ENCODE measurements at regions not wholly inside any gene's neighbourhood (a gene's known extent, or its start where the extent isn't known, plus 50 kb on each side); places are given as distances from the start of the nearest gene placed in this dataset.
"Not testable (repeated sequence)": the region's sequence is repeated elsewhere in the genome, so short reads cannot be mapped to it uniquely, and the experiment has no call there.

DNA sequence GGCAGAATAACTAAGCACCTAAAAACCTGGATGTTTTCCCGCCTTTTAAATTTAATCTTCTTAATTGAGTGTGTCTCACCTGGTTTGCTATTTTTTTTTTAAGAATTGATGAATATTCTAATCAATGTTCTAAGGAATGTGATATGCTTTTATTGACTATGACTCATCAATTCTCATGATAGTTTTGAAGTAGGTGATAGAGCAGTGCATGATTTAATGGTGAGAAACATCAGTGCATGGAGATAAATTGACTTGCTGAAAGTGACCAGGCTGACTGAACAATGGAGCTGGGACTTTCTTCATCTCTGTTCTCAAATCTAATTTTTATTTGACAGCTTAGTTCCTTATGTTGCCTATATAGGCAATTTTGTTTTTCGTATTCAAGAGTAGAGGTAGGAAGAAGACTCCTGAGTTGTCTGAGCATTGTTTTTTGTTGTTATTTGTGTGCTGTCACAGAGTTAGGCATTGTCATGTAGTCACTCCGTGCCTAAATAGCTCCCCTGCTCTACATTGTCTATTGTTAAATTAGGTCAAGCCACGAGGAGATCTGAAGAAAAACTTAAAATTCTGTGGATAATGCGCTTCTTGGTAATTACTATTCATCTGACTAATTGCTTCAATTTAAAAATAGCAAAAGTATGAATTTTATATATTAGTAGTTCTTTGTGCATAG, 59.0 kb upstream of the NUTM2F start:
- H3K4me1 Mint-ChIP-seq: peaks cover 26 to 41% of the 10 kb centered on the region in 2 donors
- H3K9me3 Mint-ChIP-seq; H3K27me3 Mint-ChIP-seq (ENCODE audit: low read depth in 3 of 3); H3K4me3 Mint-ChIP-seq; H3K36me3 Mint-ChIP-seq; H3K27ac Mint-ChIP-seq; DNase-seq: not testable (repeated sequence)

DNA sequence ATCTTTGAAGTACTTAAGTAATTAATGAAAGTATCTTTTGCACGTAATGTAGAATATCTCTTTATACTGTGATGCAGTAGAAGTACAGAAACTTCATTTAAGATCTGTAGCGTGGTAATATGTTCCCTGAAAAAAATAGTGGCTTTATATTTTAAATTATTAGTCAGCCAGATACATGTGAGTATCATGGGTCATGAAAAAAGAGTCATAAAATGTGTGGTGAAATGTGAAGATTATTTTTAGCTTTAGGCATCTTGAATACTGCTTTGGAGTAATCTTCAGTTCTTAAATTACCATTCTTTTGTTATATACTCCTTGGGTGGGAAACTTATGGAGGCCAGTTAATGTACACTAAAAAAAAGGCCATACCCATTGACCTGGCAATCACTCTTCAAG, 59.6 kb upstream of the NUTM2F start:
- peaks cover 26 to 41% of the 10 kb centered on the region in 2 donors for H3K4me1 Mint-ChIP-seq

DNA sequence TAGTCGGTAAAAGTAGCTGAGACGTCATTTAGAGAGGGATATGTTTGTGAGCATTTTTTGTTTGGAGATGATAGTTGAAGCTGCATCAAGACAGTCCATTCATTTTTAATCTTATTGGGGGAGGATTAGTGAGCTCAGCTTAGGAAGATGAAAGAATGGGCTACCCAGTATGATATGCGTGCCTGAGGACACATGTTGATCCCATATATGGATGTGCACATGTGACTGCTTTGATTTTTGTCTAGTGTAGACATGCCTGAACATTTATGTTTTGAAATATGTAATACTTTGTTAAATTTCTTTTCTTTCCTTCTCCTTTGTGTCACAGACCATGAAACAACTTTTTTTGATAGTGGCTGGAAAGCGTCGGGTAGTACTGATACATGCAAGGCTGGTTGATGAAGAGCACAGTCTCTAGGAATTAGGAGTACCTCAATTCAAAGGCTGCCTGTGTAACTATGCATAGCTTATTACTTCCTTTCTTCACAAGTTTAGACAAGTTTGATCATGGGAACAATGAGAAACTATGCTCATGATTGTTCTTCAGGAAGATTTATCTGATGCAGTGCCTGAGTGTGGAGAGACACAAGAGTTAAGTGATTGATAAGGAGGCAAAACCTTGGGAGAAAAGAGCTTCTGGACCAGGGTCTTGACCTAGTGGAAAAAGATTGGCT, 62.1 kb upstream of the NUTM2F start:
- not testable (repeated sequence) for H3K27me3 Mint-ChIP-seq (ENCODE audit: low read depth in 3 of 3); H3K9me3 Mint-ChIP-seq; H3K36me3 Mint-ChIP-seq; DNase-seq; H3K4me3 Mint-ChIP-seq; H3K27ac Mint-ChIP-seq
- peaks cover 25 to 39% of the 10 kb centered on the region in 2 donors for H3K4me1 Mint-ChIP-seq

More for the DNA sequence above, 59.6 kb upstream of the NUTM2F start:
- not testable (repeated sequence) for DNase-seq; H3K36me3 Mint-ChIP-seq; H3K9me3 Mint-ChIP-seq; H3K27me3 Mint-ChIP-seq (ENCODE audit: low read depth in 3 of 3); H3K4me3 Mint-ChIP-seq
- H3K27ac Mint-ChIP-seq: peak overlapping the region in 1 of 6 donors; percentile 14

DNA sequence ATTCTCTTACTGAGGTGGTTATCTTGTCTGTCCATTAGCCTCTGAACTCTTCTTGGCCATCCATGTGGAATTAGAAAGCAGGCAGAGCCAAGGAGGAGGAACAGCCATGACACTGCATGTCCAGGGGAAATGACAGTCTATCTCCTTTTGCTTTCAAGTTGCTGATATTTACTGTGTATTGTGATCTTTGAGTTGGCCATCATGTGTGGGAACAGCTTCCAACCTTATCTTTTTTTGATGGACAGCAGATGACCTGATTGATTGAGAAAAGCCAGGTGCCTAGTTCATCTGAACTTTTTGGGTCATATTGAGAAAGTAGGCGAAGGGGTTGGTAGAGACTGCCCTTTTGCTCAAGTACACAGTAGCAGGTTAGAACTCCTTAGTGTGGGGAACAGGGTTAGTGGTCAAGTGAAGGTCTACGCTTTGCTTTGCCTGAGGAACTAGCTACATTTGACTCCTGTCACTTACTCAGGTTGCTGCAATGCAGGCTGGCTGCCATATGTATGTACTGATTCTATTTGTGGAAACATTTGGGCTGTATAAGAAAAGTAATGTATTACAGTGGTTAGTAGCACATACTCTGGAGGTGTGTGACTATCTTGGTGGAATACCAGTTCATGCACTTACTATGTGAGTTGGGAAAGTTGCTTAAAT, 64.7 kb upstream of the NUTM2F start:
- not testable (repeated sequence) for DNase-seq; H3K27ac Mint-ChIP-seq; H3K4me3 Mint-ChIP-seq; H3K27me3 Mint-ChIP-seq (ENCODE audit: low read depth in 3 of 3); H3K36me3 Mint-ChIP-seq; H3K9me3 Mint-ChIP-seq
- peaks cover 12 to 34% of the 10 kb centered on the region in 2 donors for H3K4me1 Mint-ChIP-seq

DNA sequence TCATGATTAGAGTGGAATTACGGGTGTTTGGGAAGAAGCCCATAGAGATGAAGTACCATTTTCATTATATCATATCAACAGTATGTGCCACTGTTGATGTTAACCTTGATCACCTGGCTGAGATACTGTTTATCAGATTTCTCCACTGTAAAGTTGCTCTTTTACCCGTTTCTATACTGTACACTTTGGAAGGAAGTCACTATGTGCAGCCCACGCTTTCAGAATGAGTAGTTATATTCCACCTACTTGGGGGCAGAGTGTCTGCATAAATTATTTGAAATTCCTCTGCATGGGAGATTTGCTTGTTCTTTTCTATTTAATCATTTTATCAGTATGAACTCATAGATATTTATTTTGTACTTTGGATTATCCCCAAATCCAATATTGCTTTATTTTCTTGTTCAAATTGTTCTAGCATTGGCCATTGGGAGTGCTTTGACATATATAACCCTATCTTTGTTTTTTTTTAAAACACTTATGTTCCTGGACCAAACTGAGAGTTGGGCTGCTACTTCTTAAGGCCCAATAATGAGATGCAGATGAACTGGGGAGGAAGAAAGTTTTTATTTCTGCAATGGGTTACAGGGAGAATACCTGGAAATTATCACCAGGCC, 69.4 kb upstream of the NUTM2F start:
- not testable (repeated sequence) for H3K9me3 Mint-ChIP-seq; H3K4me3 Mint-ChIP-seq; H3K27me3 Mint-ChIP-seq (ENCODE audit: low read depth in 3 of 3); H3K36me3 Mint-ChIP-seq; DNase-seq
- Mint-ChIP-seq H3K4me1 (peaks cover 10 to 27% of the 10 kb centered on the region in 2 donors), H3K27ac (peak overlapping the region in 1 of 6 donors; percentile 30)

DNA sequence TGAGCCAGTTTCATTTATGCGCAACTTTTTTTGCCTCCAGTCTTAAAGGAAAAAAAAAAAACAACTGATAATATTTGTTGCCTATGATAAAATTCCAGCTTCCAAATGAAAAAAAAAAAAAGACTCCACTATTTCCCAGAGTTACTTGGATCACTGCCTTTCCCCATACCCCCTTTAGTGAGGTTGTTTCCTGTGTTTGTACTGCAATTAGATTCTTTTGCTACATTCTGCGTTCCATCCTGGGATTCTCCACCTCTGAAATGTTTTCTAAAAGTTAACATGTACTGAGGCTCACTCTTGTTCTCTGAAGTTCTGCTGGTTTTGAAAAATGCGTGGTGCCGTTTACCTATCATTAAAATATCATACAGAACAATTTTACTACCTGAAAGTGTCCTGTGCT, 72.0 kb upstream of the NUTM2F start:
- H3K4me3 Mint-ChIP-seq; H3K36me3 Mint-ChIP-seq; H3K9me3 Mint-ChIP-seq; H3K27ac Mint-ChIP-seq; DNase-seq; H3K27me3 Mint-ChIP-seq (ENCODE audit: low read depth in 3 of 3): not testable (repeated sequence)
- peaks cover 15 to 32% of the 10 kb centered on the region in 2 donors for H3K4me1 Mint-ChIP-seq

DNA sequence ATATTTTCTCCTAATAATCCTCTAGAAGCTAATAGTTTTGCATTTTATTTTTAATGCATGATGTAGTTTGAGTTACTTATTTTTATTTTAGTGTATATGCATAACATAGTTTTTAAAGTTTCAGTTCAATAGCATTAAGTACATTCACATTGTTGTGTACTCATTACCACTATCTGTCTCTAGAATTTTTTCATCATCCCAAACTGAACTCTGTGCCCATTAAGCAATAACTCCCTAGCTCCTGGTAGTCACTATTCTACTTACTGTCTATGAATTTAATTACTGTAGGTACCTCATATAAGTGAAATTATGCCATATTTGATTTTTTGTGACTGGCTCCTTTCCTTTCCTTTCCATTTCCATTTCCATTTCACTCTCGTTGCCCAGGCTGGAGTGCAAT, 74.4 kb upstream of the NUTM2F start:
- not testable (repeated sequence) for H3K27me3 Mint-ChIP-seq (ENCODE audit: low read depth in 3 of 3)

DNA sequence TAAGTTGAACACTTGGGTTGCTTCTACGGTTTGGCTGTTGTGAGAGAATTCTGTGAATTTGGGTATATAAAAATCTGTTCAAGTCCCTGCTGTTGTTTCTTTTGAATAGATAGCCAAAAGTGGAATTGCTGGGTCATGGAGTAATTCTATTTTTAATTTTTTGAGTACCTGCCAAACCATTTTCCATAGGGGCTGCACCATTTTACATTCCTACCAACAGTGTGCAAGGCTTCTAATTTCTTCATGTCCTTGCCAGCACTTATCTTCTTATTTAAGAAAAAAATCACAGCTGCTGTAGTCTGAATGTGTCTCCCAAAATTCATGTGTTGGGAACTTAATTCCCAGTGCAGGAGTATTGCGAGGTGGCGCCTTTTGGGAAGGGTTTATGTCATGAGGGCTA, 75.1 kb upstream of the NUTM2F start:
- H3K36me3 Mint-ChIP-seq; H3K9me3 Mint-ChIP-seq; H3K27ac Mint-ChIP-seq; H3K27me3 Mint-ChIP-seq (ENCODE audit: low read depth in 3 of 3); DNase-seq; H3K4me3 Mint-ChIP-seq: not testable (repeated sequence)
- peaks cover 14 to 18% of the 10 kb centered on the region in 2 donors for H3K4me1 Mint-ChIP-seq

More for the DNA sequence above, 74.4 kb upstream of the NUTM2F start:
- H3K4me1 Mint-ChIP-seq: peaks cover 13 to 21% of the 10 kb centered on the region in 2 donors
- not testable (repeated sequence) for DNase-seq, H3K36me3 Mint-ChIP-seq, H3K9me3 Mint-ChIP-seq, H3K27ac Mint-ChIP-seq, H3K4me3 Mint-ChIP-seq

DNA sequence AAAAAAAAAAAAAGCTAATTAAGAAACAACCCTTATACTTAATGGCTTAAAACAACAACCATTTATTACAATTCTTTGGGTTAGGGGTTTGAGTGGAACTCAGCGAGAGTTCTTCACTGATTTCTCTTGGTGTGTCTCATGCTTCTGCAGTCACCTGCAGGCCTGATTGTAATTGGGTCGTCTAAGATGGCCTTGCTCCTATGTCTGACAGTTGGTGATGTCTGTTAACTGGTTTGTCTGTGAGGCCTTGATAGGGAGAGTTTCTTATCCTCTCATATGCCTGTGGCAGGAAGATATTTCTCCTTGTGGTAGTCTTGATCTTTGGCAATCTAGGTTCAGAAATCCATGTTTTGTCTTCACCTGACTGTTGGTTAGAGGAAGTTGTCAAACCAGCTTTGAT, 85.2 kb upstream of the NUTM2F start:
- not testable (repeated sequence) for H3K4me3 Mint-ChIP-seq; H3K36me3 Mint-ChIP-seq; DNase-seq; H3K27me3 Mint-ChIP-seq (ENCODE audit: low read depth in 3 of 3); H3K9me3 Mint-ChIP-seq
- Mint-ChIP-seq H3K27ac (peak overlapping the region in 1 of 6 donors; percentile 10), H3K4me1 (peaks cover 38 to 52% of the 10 kb centered on the region in 2 donors)

DNA sequence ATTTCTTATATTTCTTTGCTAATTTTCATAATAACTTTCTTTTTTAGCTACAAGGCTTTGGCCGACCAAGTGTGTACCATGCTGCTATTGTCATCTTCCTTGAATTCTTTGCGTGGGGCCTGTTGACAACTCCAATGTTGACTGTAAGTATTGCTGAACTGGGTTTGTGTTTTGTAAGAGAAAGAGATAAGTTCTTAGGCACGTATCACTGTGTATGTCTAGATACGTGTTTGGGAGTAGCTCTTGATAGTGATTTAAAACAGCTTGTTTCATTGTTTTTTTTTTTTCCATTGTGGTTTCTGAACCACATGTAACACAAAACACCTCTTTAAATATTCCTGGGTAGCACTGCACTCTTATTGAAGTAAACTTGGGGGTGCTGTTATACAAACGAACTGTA, 86.7 kb upstream of the NUTM2F start:
- H3K9me3 Mint-ChIP-seq; DNase-seq; H3K27me3 Mint-ChIP-seq (ENCODE audit: low read depth in 3 of 3); H3K36me3 Mint-ChIP-seq: not testable (repeated sequence)
- peak overlapping the region in 1 of 5 donors; percentile 2 for H3K4me3 Mint-ChIP-seq
- peaks cover 32 to 41% of the 10 kb centered on the region in 2 donors for H3K4me1 Mint-ChIP-seq
- peak overlapping the region in 5 of 6 donors; percentile 11 to 74 (median 49) for H3K27ac Mint-ChIP-seq

DNA sequence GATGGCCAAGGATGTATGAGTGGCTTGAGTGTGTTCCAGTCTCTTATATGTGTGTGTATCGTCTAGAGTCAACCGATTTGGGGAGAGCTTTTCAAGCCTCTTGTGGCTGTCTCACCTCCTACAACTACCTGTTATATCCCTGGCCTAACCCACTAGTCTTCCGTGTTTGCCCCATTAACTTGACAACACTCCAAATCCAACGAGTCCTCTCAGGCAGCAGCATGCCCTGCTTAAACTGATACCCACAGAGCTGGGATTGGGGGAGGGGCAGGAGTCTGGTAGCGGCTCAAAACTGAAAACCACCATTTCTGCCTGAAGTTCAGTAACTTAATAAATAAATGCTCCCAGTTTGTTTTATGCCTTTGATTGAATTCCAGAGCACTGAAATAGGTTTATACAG, 91.7 kb upstream of the NUTM2F start:
- not testable (repeated sequence) for H3K27me3 Mint-ChIP-seq (ENCODE audit: low read depth in 3 of 3); H3K36me3 Mint-ChIP-seq; DNase-seq; H3K4me3 Mint-ChIP-seq; H3K9me3 Mint-ChIP-seq; H3K4me1 Mint-ChIP-seq
- H3K27ac Mint-ChIP-seq: peak overlapping the region in 1 of 6 donors; percentile 5

DNA sequence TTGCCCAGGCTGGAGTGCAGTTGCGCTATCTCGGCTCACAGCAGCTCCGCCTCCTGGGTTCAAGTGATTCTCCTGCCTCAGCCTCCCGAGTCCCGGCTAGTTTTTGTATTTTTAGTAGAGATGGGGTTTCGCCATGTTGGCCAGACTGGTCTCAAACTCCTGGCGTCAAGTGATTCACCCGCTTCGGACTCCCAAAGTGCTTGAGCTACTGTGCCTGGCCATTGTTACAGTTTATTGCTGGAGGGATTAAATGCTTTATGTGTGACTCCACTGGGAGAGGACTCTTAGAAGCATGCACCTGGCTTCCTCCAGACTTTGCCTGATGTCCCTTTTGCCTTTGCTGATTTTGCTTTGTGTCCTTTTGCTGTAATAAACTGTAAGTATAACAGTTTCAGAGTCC, 93.5 kb upstream of the NUTM2F start:
- H3K4me3 Mint-ChIP-seq; H3K36me3 Mint-ChIP-seq; H3K27ac Mint-ChIP-seq; H3K27me3 Mint-ChIP-seq (ENCODE audit: low read depth in 3 of 3); H3K4me1 Mint-ChIP-seq; H3K9me3 Mint-ChIP-seq; DNase-seq: not testable (repeated sequence)

DNA sequence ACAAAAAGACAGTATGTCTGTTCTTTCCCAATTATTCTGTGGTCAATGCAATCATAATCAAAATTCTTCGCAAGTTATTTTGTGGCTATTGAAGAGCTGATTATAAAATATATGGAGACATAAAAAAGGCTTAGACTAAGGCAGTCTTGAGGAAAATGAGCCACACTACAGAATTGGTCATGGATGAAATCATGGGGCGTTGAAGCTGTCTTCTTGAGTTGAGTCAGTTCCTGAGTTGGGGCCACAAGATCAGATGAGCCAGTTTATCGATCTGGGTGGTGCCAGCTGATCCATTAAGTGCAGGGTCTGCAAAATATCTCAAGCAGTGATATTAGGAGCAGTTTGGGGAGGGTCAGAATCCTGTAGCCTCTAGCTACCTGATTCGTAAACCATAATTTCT, 96.9 kb upstream of the NUTM2F start:
- H3K9me3 Mint-ChIP-seq; H3K27me3 Mint-ChIP-seq (ENCODE audit: low read depth in 3 of 3); H3K36me3 Mint-ChIP-seq; H3K4me3 Mint-ChIP-seq; H3K27ac Mint-ChIP-seq; DNase-seq; H3K4me1 Mint-ChIP-seq: not testable (repeated sequence)

DNA sequence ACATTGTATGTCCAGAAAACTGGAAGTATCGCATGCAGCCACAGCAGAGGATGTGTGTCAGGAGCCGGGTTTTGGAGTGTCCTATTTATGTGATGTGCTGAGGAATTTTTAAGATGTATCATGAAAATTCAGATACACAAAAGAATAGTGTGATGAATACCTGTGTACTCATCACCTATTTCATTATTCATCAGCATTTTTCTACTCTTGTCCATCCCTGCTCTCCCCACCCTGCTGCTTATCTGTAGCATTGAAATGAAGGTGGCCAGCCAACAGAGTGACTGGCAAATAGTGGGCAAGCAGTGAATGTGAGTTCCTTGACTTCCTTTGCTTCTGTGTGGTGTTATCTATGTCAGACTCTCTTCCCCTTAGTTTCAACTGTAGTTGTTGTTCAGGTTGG, 108.7 kb upstream of the NUTM2F start:
- not testable (repeated sequence) for H3K27me3 Mint-ChIP-seq (ENCODE audit: low read depth in 3 of 3); DNase-seq; H3K27ac Mint-ChIP-seq; H3K4me3 Mint-ChIP-seq; H3K9me3 Mint-ChIP-seq
- Mint-ChIP-seq H3K4me1 (peaks cover 3 to 14% of the 10 kb centered on the region in 2 donors), H3K36me3 (peaks cover 3 to 10% (median 8%) of the 10 kb centered on the region in 3 donors)

Data from immature natural killer cell (primary cell).